Right hindlimb (tissue), 1 donor: ENCODE measurements at regions not wholly inside any gene's neighbourhood (a gene's known extent, or its start where the extent isn't known, plus 50 kb on each side); places are given as distances from the start of the nearest gene placed in this dataset.

Source experiments
- DNase-seq: peaks from one replicate; pipeline ENCODE4 v3.0.0-alpha.2; 2018

GRCh38 chr7:124130-124949 lies 68.0 kb upstream of the FAM20C start:
- no peak for DNase-seq

- no peak for DNase-seq
Measured at GRCh38 chr7:125061-125475, 67.3 kb upstream of the FAM20C start.

- DNase-seq: no peak
Measured at GRCh38 chr7:125661-126060, 66.7 kb upstream of the FAM20C start.

- no peak for DNase-seq
Measured at GRCh38 chr7:126368-126767, 66.0 kb upstream of the FAM20C start.

GRCh38 chr7:127064-127598 lies 65.2 kb upstream of the FAM20C start:
- DNase-seq: no peak

- DNase-seq: no peak
Measured at GRCh38 chr7:128171-129080, 63.9 kb upstream of the FAM20C start.

GRCh38 chr7:129366-130221 lies 62.8 kb upstream of the FAM20C start:
- no peak for DNase-seq

GRCh38 chr7:130222-130572 lies 62.2 kb upstream of the FAM20C start:
- DNase-seq: no peak

- no peak for DNase-seq
Measured at GRCh38 chr7:130875-131780, 61.2 kb upstream of the FAM20C start.

GRCh38 chr7:131781-132482 lies 60.4 kb upstream of the FAM20C start:
- DNase-seq: peak; percentile 89

GRCh38 chr7:132899-133298 lies 59.5 kb upstream of the FAM20C start:
- no peak for DNase-seq

- no peak for DNase-seq
Measured at GRCh38 chr7:133470-133869, 58.9 kb upstream of the FAM20C start.

- DNase-seq: no peak
Measured at GRCh38 chr7:134029-134428, 58.3 kb upstream of the FAM20C start.

- DNase-seq: no peak
Measured at GRCh38 chr7:134561-135256, 57.7 kb upstream of the FAM20C start.

- DNase-seq: no peak
Measured at GRCh38 chr7:135257-135653, 57.1 kb upstream of the FAM20C start.

GRCh38 chr7:135731-136645 lies 56.4 kb upstream of the FAM20C start:
- DNase-seq: no peak

- no peak for DNase-seq
Measured at GRCh38 chr7:137094-137891, 55.1 kb upstream of the FAM20C start.

- DNase-seq: no peak
Measured at GRCh38 chr7:139131-139530, 53.2 kb upstream of the FAM20C start.
